ENCODE measurements at regions not wholly inside any gene's neighbourhood (a gene's known extent, or its start where the extent isn't known, plus 50 kb on each side); places are given as distances from the start of the nearest gene placed in this dataset.
A peak's percentile ranks its signal among the peaks of the same experiment; 100 is the strongest.

DNA sequence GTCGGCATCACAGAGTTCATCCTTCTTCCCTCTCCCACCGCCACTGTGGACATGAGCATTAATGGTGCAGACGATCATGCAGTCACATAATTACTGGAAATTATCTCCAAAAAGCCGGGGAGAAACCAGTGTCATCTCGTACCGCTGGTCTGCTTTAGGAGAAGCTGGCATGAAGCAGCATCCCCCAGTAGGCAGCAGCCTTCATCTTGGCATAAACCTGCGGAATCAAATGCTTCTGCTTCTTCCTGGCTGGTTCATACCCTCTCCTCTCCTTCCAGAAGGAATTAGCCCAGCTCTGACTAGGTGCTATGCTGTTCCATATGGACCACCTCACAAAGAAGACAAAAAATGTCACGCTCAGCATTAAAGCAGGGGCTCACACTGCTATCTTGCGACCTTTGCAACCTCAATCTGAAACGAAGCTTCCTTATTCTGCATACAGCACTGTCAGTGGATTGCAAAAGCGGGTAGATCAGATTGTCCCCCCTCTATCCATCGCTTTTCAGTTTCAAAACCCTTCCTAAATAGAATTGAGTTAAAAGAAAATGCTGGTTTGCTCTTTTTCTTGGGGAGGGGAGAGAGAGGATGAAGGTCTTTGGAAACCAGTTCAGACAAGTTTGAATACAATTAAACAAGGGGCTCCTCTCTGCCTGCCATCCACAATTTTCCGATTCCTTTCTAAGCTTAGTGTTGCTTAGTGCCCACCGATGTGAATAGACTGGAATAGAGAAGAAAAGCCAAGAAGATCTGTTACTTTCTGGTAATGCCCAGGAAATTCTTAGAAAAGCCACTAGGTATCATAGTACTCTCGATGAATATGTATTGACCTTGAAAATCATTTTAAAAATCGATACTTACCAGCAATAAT, 212.1 kb upstream of the ZNF521 start:
- no peak for DNase-seq
- Histone ChIP-seq H3K14ac (replicated peaks; ENCODE audit: low read depth, low read length) (no peak overlapping the region), H3K79me1 (ENCODE audit: low read depth in 1 of 2, low read length in 2 of 2) (no peaks in the 10 kb centered on the region), H3K9me3 (ENCODE audit: control insufficient read depth, insufficient read depth, low read length) (no peaks in the 10 kb centered on the region), H3K23ac (ENCODE audit: low read depth, low read length) (no peak overlapping the region), H3K9me1 (ENCODE audit: insufficient read depth, low read length) (peaks cover 4% of the 10 kb centered on the region; the same call in 1 of the 2 replicates), H3K9ac (ENCODE audit: low read depth, low read length) (no peak overlapping the region), H3K18ac (ENCODE audit: low read depth, low read length) (no peak overlapping the region), H4K20me1 (ENCODE audit: insufficient read depth, low read length) (no peaks in the 10 kb centered on the region), H2AK9ac (replicated peaks; ENCODE audit: low read depth, low read length, poor library complexity) (no peak overlapping the region), H2BK5ac (ENCODE audit: low read depth, low read length, poor library complexity, severe bottlenecking) (no peak overlapping the region), H2BK20ac (ENCODE audit: low read depth, low read length) (no peak overlapping the region), H2BK15ac (ENCODE audit: low read depth, low read length) (no peak overlapping the region), H2AFZ (replicated peaks; ENCODE audit: low read length, poor library complexity) (no peak overlapping the region), H3K4me1 (ENCODE audit: control insufficient read depth, insufficient read depth, low read length) (no peaks in the 10 kb centered on the region), H4K91ac (ENCODE audit: insufficient read depth, low read depth, low read length) (no peak overlapping the region), H3K36me3 (ENCODE audit: control insufficient read depth, insufficient read depth, low read length) (no peaks in the 10 kb centered on the region), H4K8ac (ENCODE audit: low read depth in 2 of 2, low read length in 2 of 2) (no peak overlapping the region), H3K27ac (ENCODE audit: insufficient read depth, low read length) (no peak overlapping the region), H3K4ac (ENCODE audit: low read depth, low read length) (no peak overlapping the region), H4K5ac (ENCODE audit: low read depth, low read length) (no peak overlapping the region), H2BK120ac (ENCODE audit: low read depth, low read length) (no peak overlapping the region), H3K56ac (ENCODE audit: extremely low read depth, insufficient read depth, low read length) (no peak overlapping the region), H3K4me2 (ENCODE audit: low read depth, low read length) (no peak overlapping the region), H3K27me3 (ENCODE audit: control insufficient read depth, insufficient read depth, low read length) (peaks cover 2% of the 10 kb centered on the region), H2AK5ac (ENCODE audit: low read depth, low read length) (no peak overlapping the region), H3K4me3 (ENCODE audit: insufficient read depth, low read depth, low read length) (no peak overlapping the region)
- ChIA-PET CTCF (interaction anchor here (0.6 to 1.1 kb wide), 2 partner anchors 11 to 41 kb away, joined by 3 to 4 read pairs; no protein-coding TSS in a partner anchor), POLR2A (ENCODE audit: unreplicated experiment) (no interaction called here)
- ATAC-seq (ENCODE audit: low read depth): no peak
- 88% methylated on average over 7 of the region's 16 CpGs; no CpG with 5 or more reads in 1 of the 2 experiments for WGBS, 2 experiments (ENCODE audit: extremely low coverage in 2 of 2, insufficient read length in 1 of 2)
- TF ChIP-seq MAFK (IDR thresholded peaks at IDR 0.05; ENCODE audit: low read depth, low read length) (peak; percentile 59), POLR2A (IDR thresholded peaks at IDR 0.05; ENCODE audit: low read depth, low read length) (no peak)
- in situ Hi-C loops (cut with MboI; ENCODE audit: low sequenced_read_pairs): loop anchor here (25.0 kb wide), 1 partner anchor 273 kb away; no protein-coding TSS in a partner anchor
- intact Hi-C loops (cut with micrococcal nuclease): no loop called here
- no TSS peak for BruUV-seq (replicated peaks)
- dilution Hi-C loops (cut with HindIII; ENCODE audit: low sequenced_read_pairs, unreplicated experiment): no loop called here

Data from IMR-90 (cell line).